OCI-LY1 (cell line): ENCODE measurements at regions not wholly inside any gene's neighbourhood (a gene's known extent, or its start where the extent isn't known, plus 50 kb on each side); places are given as distances from the start of the nearest gene placed in this dataset.

Source experiments
- CTCF ChIP-seq: fragments of 200-600 bp; sonication (generic), shearing (Covaris generic); IDR thresholded peaks from 2 replicates; pipeline ENCODE4 v1.5.1; 2017; ENCODE audit warnings: mild to moderate bottlenecking, antibody characterized with exemption, low read length, moderate library complexity, mixed read lengths
- EZH2 ChIP-seq: fragments of 200-600 bp; sonication (generic), shearing (Covaris generic); IDR thresholded peaks from 2 replicates; pipeline ENCODE4 v1.8.0; 2017; ENCODE audit warnings: borderline replicate concordance, mixed run types, mild to moderate bottlenecking, antibody characterized with exemption, low read length, moderate library complexity, mixed read lengths

- TF ChIP-seq CTCF (no peak), EZH2 (no peak)
Observed at GRCh38 chr4:60605646-60606354, 594.3 kb upstream of the ADGRL3 start.
